ENCODE measurements at regions not wholly inside any gene's neighbourhood (a gene's known extent, or its start where the extent isn't known, plus 50 kb on each side); places are given as distances from the start of the nearest gene placed in this dataset.

GRCh38 chr5:73314395-73315257, 134.0 kb downstream of the FOXD1 start:
- TF ChIP-seq PPARA (CRISPR knock-in tag; IDR thresholded peaks at IDR 0.05; ENCODE audit: borderline replicate concordance) (no peak), TOX (CRISPR knock-in tag; IDR thresholded peaks at IDR 0.05; ENCODE audit: borderline replicate concordance) (0 out of 2 replicates have a peak, but pooled peaks have one; percentile 41)
- peak; percentile 2; the same call in 2 of the 3 replicates for ATAC-seq

- ATAC-seq, result no peak
- no peak for TF ChIP-seq PPARA (CRISPR knock-in tag; IDR thresholded peaks at IDR 0.05; ENCODE audit: borderline replicate concordance)
- no peak for TF ChIP-seq SNAI2 (CRISPR knock-in tag; IDR thresholded peaks at IDR 0.05)
- no peak for TF ChIP-seq ISL1 (CRISPR knock-in tag; IDR thresholded peaks at IDR 0.05)
- no peak for TF ChIP-seq ZFP30 (CRISPR knock-in tag; IDR thresholded peaks at IDR 0.05)
- TF ChIP-seq ARNTL (CRISPR knock-in tag; IDR thresholded peaks at IDR 0.05; ENCODE audit: borderline replicate concordance, low read depth), result no peak
- TF ChIP-seq POU6F1 (CRISPR knock-in tag; IDR thresholded peaks at IDR 0.05; ENCODE audit: borderline replicate concordance, low read depth), result no peak
- TF ChIP-seq ZNF70 (CRISPR knock-in tag; IDR thresholded peaks at IDR 0.05), result no peak
- no peak for TF ChIP-seq ZNF8 (CRISPR knock-in tag; IDR thresholded peaks at IDR 0.05)
These were observed 135.6 kb downstream of the FOXD1 start for GRCh38 chr5:73312872-73313510.

GRCh38 chr5:73312146-73312871, 136.3 kb downstream of the FOXD1 start:
- no peak for TF ChIP-seq ZNF565 (CRISPR knock-in tag; conservative IDR thresholded peaks at IDR 0.05; ENCODE audit: low read depth)
- no peak for TF ChIP-seq CSDC2 (CRISPR knock-in tag; IDR thresholded peaks at IDR 0.05)
- no peak for TF ChIP-seq CSRNP3 (CRISPR knock-in tag; IDR thresholded peaks at IDR 0.05)
- ATAC-seq, result peak; percentile 60

GRCh38 chr5:73311291-73312110, 137.1 kb downstream of the FOXD1 start:
- no peak for TF ChIP-seq ZNF70 (CRISPR knock-in tag; IDR thresholded peaks at IDR 0.05)
- no peak for TF ChIP-seq CREB5 (CRISPR knock-in tag; IDR thresholded peaks at IDR 0.05; ENCODE audit: low read depth)
- no peak for TF ChIP-seq TCF4 (CRISPR knock-in tag; IDR thresholded peaks at IDR 0.05; ENCODE audit: borderline replicate concordance)
- TF ChIP-seq GLIS3 (CRISPR knock-in tag; IDR thresholded peaks at IDR 0.05), result no peak
- no peak for TF ChIP-seq ZNF8 (CRISPR knock-in tag; IDR thresholded peaks at IDR 0.05)
- no peak for TF ChIP-seq ZFP3 (CRISPR knock-in tag; IDR thresholded peaks at IDR 0.05)
- TF ChIP-seq ESRRG (CRISPR knock-in tag; IDR thresholded peaks at IDR 0.05), result no peak
- TF ChIP-seq CSRNP3 (CRISPR knock-in tag; IDR thresholded peaks at IDR 0.05), result no peak
- no peak for TF ChIP-seq ISL1 (CRISPR knock-in tag; IDR thresholded peaks at IDR 0.05)
- TF ChIP-seq RARB (CRISPR knock-in tag; IDR thresholded peaks at IDR 0.05), result no peak
- TF ChIP-seq SNAI2 (CRISPR knock-in tag; IDR thresholded peaks at IDR 0.05), result no peak
- TF ChIP-seq ZNF565 (CRISPR knock-in tag; conservative IDR thresholded peaks at IDR 0.05; ENCODE audit: low read depth), result no peak
- TF ChIP-seq, protein P1, sequence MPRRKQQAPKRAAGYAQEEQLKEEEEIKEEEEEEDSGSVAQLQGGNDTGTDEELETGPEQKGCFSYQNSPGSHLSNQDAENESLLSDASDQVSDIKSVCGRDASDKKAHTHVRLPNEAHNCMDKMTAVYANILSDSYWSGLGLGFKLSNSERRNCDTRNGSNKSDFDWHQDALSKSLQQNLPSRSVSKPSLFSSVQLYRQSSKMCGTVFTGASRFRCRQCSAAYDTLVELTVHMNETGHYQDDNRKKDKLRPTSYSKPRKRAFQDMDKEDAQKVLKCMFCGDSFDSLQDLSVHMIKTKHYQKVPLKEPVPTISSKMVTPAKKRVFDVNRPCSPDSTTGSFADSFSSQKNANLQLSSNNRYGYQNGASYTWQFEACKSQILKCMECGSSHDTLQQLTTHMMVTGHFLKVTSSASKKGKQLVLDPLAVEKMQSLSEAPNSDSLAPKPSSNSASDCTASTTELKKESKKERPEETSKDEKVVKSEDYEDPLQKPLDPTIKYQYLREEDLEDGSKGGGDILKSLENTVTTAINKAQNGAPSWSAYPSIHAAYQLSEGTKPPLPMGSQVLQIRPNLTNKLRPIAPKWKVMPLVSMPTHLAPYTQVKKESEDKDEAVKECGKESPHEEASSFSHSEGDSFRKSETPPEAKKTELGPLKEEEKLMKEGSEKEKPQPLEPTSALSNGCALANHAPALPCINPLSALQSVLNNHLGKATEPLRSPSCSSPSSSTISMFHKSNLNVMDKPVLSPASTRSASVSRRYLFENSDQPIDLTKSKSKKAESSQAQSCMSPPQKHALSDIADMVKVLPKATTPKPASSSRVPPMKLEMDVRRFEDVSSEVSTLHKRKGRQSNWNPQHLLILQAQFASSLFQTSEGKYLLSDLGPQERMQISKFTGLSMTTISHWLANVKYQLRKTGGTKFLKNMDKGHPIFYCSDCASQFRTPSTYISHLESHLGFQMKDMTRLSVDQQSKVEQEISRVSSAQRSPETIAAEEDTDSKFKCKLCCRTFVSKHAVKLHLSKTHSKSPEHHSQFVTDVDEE (CRISPR knock-in tag; IDR thresholded peaks at IDR 0.05), result no peak
- TF ChIP-seq TOX (CRISPR knock-in tag; IDR thresholded peaks at IDR 0.05; ENCODE audit: borderline replicate concordance), result no peak
- TF ChIP-seq OSR1 (CRISPR knock-in tag; IDR thresholded peaks at IDR 0.05), result no peak
- TF ChIP-seq CSDC2 (CRISPR knock-in tag; IDR thresholded peaks at IDR 0.05), result no peak
- TF ChIP-seq ZFP30 (CRISPR knock-in tag; IDR thresholded peaks at IDR 0.05), result no peak
- TF ChIP-seq PPARA (CRISPR knock-in tag; IDR thresholded peaks at IDR 0.05; ENCODE audit: borderline replicate concordance), result no peak
- TF ChIP-seq BACH2 (CRISPR knock-in tag; IDR thresholded peaks at IDR 0.05; ENCODE audit: borderline replicate concordance), result no peak
- TF ChIP-seq ARNTL (CRISPR knock-in tag; IDR thresholded peaks at IDR 0.05; ENCODE audit: borderline replicate concordance, low read depth), result no peak
- peak; percentile 77 for ATAC-seq
